ENCODE measurements at regions not wholly inside any gene's neighbourhood (a gene's known extent, or its start where the extent isn't known, plus 50 kb on each side); places are given as distances from the start of the nearest gene placed in this dataset.

DNA sequence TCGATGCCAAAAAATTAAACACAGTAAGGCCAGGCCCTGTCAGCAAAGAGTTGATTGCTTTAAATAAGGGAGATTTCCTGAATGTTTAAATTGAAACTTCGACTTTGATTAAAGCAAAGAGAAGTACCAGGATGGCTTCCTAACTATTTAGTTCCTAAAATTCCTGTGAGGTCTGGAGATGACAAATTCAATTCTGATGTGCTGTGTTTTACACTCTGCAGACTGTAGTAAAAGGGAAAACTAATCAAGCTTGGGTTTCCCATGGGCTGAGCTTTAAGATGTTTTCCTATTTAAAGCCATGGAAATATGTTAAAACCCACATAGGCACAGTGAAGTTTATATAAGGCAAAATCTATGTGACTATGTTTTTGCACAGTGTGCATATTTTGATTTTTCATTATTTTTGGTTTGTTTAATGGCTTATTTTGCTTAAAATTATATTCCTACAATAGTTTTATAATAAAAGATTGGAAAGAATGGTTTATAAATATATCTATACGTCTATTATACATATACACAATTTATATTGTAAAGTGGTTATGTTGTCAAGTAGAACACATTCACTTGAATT, 198.5 kb upstream of the EYA4 start:
- CTCF ChIA-PET, result no interaction called here
- no CpG with 5 or more reads among the region's 3 CpGs for WGBS, 2 experiments (ENCODE audit: extremely low coverage in 2 of 2, insufficient read length in 1 of 2)
- in situ Hi-C loops (cut with MboI; ENCODE audit: low sequenced_read_pairs) (loop anchor here (10.0 kb wide), 1 partner anchor 218 kb away; no protein-coding TSS in a partner anchor), dilution Hi-C loops (cut with HindIII; ENCODE audit: low sequenced_read_pairs, unreplicated experiment) (no loop called here), intact Hi-C loops (cut with micrococcal nuclease) (no loop called here)
- Histone ChIP-seq H4K20me1 (ENCODE audit: insufficient read depth, low read length) (no peaks in the 10 kb centered on the region), H3K18ac (ENCODE audit: low read depth, low read length) (no peak overlapping the region), H2AK9ac (replicated peaks; ENCODE audit: low read depth, low read length, poor library complexity) (no peak overlapping the region), H3K4ac (ENCODE audit: low read depth, low read length) (no peak overlapping the region), H3K9ac (ENCODE audit: low read depth, low read length) (no peak overlapping the region), H3K9me3 (ENCODE audit: control insufficient read depth, insufficient read depth, low read length) (no peaks in the 10 kb centered on the region), H3K4me1 (ENCODE audit: control insufficient read depth, insufficient read depth, low read length) (no peaks in the 10 kb centered on the region), H3K79me1 (ENCODE audit: low read depth in 1 of 2, low read length in 2 of 2) (no peaks in the 10 kb centered on the region), H3K56ac (ENCODE audit: extremely low read depth, insufficient read depth, low read length) (no peak overlapping the region), H3K9me1 (ENCODE audit: insufficient read depth, low read length) (no peaks in the 10 kb centered on the region), H3K23ac (ENCODE audit: low read depth, low read length) (no peak overlapping the region), H2BK15ac (ENCODE audit: low read depth, low read length) (no peak overlapping the region), H3K4me3 (ENCODE audit: insufficient read depth, low read depth, low read length) (no peak overlapping the region), H3K4me2 (ENCODE audit: low read depth, low read length) (no peak overlapping the region), H4K91ac (ENCODE audit: insufficient read depth, low read depth, low read length) (no peak overlapping the region), H3K14ac (replicated peaks; ENCODE audit: low read depth, low read length) (no peak overlapping the region), H2BK20ac (ENCODE audit: low read depth, low read length) (no peak overlapping the region), H2AFZ (replicated peaks; ENCODE audit: low read length, poor library complexity) (no peak overlapping the region), H4K8ac (ENCODE audit: low read depth in 2 of 2, low read length in 2 of 2) (no peak overlapping the region), H2AK5ac (ENCODE audit: low read depth, low read length) (no peak overlapping the region), H4K5ac (ENCODE audit: low read depth, low read length) (no peak overlapping the region), H2BK5ac (ENCODE audit: low read depth, low read length, poor library complexity, severe bottlenecking) (no peak overlapping the region), H2BK120ac (ENCODE audit: low read depth, low read length) (no peak overlapping the region), H3K36me3 (ENCODE audit: control insufficient read depth, insufficient read depth, low read length) (no peaks in the 10 kb centered on the region), H3K27me3 (ENCODE audit: control insufficient read depth, insufficient read depth, low read length) (no peaks in the 10 kb centered on the region), H3K27ac (ENCODE audit: insufficient read depth, low read length) (no peak overlapping the region)
- ATAC-seq (ENCODE audit: low read depth) (no peak), DNase-seq (no peak)
- no TSS peak for BruUV-seq (replicated peaks)
- no peak for TF ChIP-seq CEBPB (IDR thresholded peaks at IDR 0.05; ENCODE audit: low read depth, low read length)
- peak; percentile 64 for TF ChIP-seq MAFK (IDR thresholded peaks at IDR 0.05; ENCODE audit: low read depth, low read length)
- POLR2A ChIA-PET (ENCODE audit: unreplicated experiment), result no interaction called here

Measured in IMR-90 (cell line).